Nucleus accumbens (tissue), 56 donors: ENCODE measurements at regions not wholly inside any gene's neighbourhood (a gene's known extent, or its start where the extent isn't known, plus 50 kb on each side); places are given as distances from the start of the nearest gene placed in this dataset.
"Not testable (repeated sequence)": the region's sequence is repeated elsewhere in the genome, so short reads cannot be mapped to it uniquely, and the experiment has no call there.

Experiments
- DNase-seq, 56 donors: peaks; one replicate each; lab custom pipeline; 2025; lab: John Stamatoyannopoulos, UW

- DNase-seq = no peak
These were observed 124.2 kb upstream of the SMURF2 start for GRCh38 chr17:64786337-64786736.

GRCh38 chr17:64785011-64785421 is 122.9 kb upstream of the SMURF2 start:
- DNase-seq = no peak

GRCh38 chr17:64784353-64785010 is 122.4 kb upstream of the SMURF2 start:
- no peak for DNase-seq

- peak in 28 of 56 donors; percentile 10 to 74 (median 44) for DNase-seq
These were observed 121.6 kb upstream of the SMURF2 start for GRCh38 chr17:64783556-64784352.

- no peak for DNase-seq
These were observed 120.9 kb upstream of the SMURF2 start for GRCh38 chr17:64783031-64783461.

- DNase-seq = no peak
These were observed 119.9 kb upstream of the SMURF2 start for GRCh38 chr17:64781810-64782555.

GRCh38 chr17:64781014-64781756 is 119.1 kb upstream of the SMURF2 start:
- DNase-seq = no peak

GRCh38 chr17:64780096-64781013 is 118.2 kb upstream of the SMURF2 start:
- peak in 16 of 56 donors; percentile 15 to 60 (median 42) for DNase-seq

- no peak for DNase-seq
These were observed 117.4 kb upstream of the SMURF2 start for GRCh38 chr17:64779376-64780095.

GRCh38 chr17:64779098-64779375 is 116.9 kb upstream of the SMURF2 start:
- not testable (repeated sequence) for DNase-seq

GRCh38 chr17:64778240-64779097 is 116.4 kb upstream of the SMURF2 start:
- peak in 7 of 56 donors; percentile 27 to 58 (median 50) for DNase-seq

GRCh38 chr17:64777415-64778239 is 115.5 kb upstream of the SMURF2 start:
- DNase-seq = peak in 20 of 56 donors; percentile 15 to 58 (median 32)

- DNase-seq = peak in 50 of 56 donors; percentile 25 to 84 (median 66)
These were observed 114.8 kb upstream of the SMURF2 start for GRCh38 chr17:64776720-64777414.

- no peak for DNase-seq
These were observed 113.8 kb upstream of the SMURF2 start for GRCh38 chr17:64775701-64776570.

GRCh38 chr17:64774888-64775540 is 112.9 kb upstream of the SMURF2 start:
- no peak for DNase-seq
